Activated CD4-positive, alpha-beta T cell treated with anti-CD3 and anti-CD28 coated beads, Interleukin-2, amount 10 ng/mL, durations not matched to agents 7 days and 5 days (primary cell): ENCODE measurements at regions not wholly inside any gene's neighbourhood (a gene's known extent, or its start where the extent isn't known, plus 50 kb on each side); places are given as distances from the start of the nearest gene placed in this dataset.
"Not testable (repeated sequence)": the region's sequence is repeated elsewhere in the genome, so short reads cannot be mapped to it uniquely, and the experiment has no call there.

Experiments
- CTCF ChIA-PET: fragments of 350-600 bp; sonication (Branson Sonifier 250); formaldehyde crosslinking; loops from one replicate; lab custom pipeline; 2021; ENCODE audit warnings: antibody characterized with exemption; lab: Charles Lee
- POLR2A ChIA-PET: fragments of 350-600 bp; sonication (Branson Sonifier 250); formaldehyde crosslinking; loops from one replicate; lab custom pipeline; 2021; ENCODE audit warnings: antibody characterized with exemption; lab: Charles Lee
- DNase-seq: peaks from one replicate; pipeline ENCODE4 v3.0.0-alpha.2; 2020
- H3K27ac Mint-ChIP-seq: one replicate; pipeline ENCODE4 v1.8.0; 2021; ENCODE audit warnings: mild to moderate bottlenecking, moderate library complexity, mixed read lengths
- H3K27me3 Mint-ChIP-seq: one replicate; pipeline ENCODE4 v1.8.0; 2021; ENCODE audit warnings: mixed read lengths
- H3K36me3 Mint-ChIP-seq: one replicate; pipeline ENCODE4 v1.8.0; 2021; ENCODE audit warnings: low read depth, mixed read lengths
- H3K4me1 Mint-ChIP-seq: one replicate; pipeline ENCODE4 v1.8.0; 2021; ENCODE audit warnings: mixed read lengths
- H3K4me3 Mint-ChIP-seq: one replicate; pipeline ENCODE4 v1.8.0; 2021; ENCODE audit warnings: mild to moderate bottlenecking, moderate library complexity, mixed read lengths
- H3K9me3 Mint-ChIP-seq: one replicate; pipeline ENCODE4 v1.8.0; 2021; ENCODE audit warnings: mixed read lengths

- ChIA-PET CTCF (no interaction called here), POLR2A (no interaction called here)
- Mint-ChIP-seq H3K4me1 (no peaks in the 10 kb centered on the region), H3K9me3 (peaks cover 15% of the 10 kb centered on the region), H3K4me3 (no peak overlapping the region), H3K27ac (no peak overlapping the region), H3K27me3 (no peaks in the 10 kb centered on the region), H3K36me3 (no peaks in the 10 kb centered on the region)
- DNase-seq: no peak
Observed at GRCh38 chr12:73106896-73107295, 834.7 kb downstream of the TRHDE start.

- POLR2A ChIA-PET: no interaction called here
- H3K36me3 Mint-ChIP-seq: no peaks in the 10 kb centered on the region
- no peak overlapping the region for H3K4me3 Mint-ChIP-seq
- H3K27me3 Mint-ChIP-seq: no peaks in the 10 kb centered on the region
- CTCF ChIA-PET: no interaction called here
- H3K4me1 Mint-ChIP-seq: no peaks in the 10 kb centered on the region
- H3K9me3 Mint-ChIP-seq: peaks cover 12% of the 10 kb centered on the region
- no peak overlapping the region for H3K27ac Mint-ChIP-seq
- no peak for DNase-seq
Observed at GRCh38 chr12:73110816-73111215, 838.6 kb downstream of the TRHDE start.

DNA sequence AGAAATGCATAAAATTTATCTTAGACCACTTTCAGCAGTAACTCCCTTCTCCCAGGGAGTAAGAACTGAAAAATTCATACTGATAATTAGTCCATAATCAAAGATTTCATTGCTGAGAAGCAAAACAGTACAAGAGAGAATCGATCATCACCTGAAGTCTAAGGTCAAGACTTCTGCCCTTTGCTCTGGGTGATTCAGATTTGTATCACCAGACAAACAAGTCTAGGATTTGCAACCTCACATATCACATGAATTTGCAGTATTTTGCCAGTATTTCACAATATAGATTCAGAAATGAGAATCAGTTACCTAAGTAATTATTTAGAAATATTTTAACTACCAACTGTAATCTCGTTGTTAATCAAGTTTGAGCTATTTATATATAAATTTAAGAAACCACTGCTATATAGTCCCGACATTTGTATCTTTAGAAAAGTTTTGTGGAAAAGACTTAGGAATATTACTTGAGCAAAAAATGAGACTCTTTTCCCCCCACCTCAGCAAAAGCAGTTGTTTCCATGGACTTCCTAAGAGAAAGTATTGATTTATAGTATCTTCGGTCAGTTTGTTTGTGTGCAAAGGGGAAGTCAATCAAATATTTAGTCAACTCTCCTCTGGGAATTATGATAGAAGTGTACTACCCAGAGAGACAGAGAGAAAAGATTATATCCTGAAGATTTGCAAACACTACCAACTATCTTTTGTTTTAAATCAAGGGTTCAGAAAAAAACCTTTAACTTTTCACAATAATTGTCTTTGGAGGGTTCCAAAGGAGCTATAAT lies 840.1 kb downstream of the TRHDE start:
- Mint-ChIP-seq H3K27me3 (no peaks in the 10 kb centered on the region), H3K9me3 (peaks cover 12% of the 10 kb centered on the region), H3K27ac (no peak overlapping the region), H3K36me3 (no peaks in the 10 kb centered on the region), H3K4me3 (no peak overlapping the region), H3K4me1 (no peaks in the 10 kb centered on the region)
- no peak for DNase-seq
- ChIA-PET CTCF (no interaction called here), POLR2A (no interaction called here)

DNA sequence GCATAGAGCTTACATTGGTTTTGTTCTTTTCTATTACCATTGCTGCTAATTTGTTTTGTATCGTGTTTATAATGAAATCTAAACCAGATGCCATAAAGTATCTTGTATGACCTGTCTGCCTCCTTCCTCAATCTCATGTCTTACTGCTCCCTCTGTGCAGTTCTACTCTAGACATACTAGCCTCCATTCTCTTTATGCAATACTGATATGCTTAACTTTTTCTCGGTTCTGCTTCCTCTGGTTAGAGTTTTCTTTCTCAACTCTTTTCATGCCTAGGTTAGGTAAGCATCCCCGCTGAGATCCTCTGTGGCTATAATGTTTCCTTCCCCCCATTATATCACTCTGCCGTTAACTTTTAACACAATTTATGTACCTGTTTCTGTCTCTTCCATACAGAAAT lies 852.3 kb downstream of the TRHDE start:
- no peak for DNase-seq
- ChIA-PET CTCF (no interaction called here), POLR2A (no interaction called here)
- H3K36me3 Mint-ChIP-seq: no peaks in the 10 kb centered on the region
- peaks cover 6% of the 10 kb centered on the region for H3K9me3 Mint-ChIP-seq
- no peak overlapping the region for H3K27ac Mint-ChIP-seq
- H3K4me3 Mint-ChIP-seq: no peak overlapping the region
- H3K27me3 Mint-ChIP-seq: no peaks in the 10 kb centered on the region
- H3K4me1 Mint-ChIP-seq: no peaks in the 10 kb centered on the region

DNA sequence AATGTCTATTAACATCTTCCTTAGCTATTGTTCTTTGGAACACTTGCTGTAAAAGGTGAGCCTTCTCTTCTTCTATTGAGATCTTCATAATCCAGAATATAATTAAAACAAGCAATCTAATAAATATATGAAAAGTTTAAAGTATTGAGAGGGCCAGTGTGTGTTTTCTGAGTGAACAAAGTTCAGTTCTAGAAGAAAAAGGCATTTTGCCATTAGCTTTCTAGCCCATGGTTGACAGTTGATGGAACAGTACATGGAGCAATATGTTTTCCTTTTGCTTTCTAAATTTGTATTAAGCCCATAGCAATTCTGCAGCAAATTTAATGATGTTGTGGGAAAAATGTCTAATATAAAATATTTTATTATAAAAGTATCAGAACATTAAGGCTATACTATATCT lies 853.0 kb downstream of the TRHDE start:
- Mint-ChIP-seq H3K27me3 (no peaks in the 10 kb centered on the region), H3K27ac (no peak overlapping the region), H3K4me3 (no peak overlapping the region), H3K36me3 (no peaks in the 10 kb centered on the region), H3K9me3 (peaks cover 3% of the 10 kb centered on the region), H3K4me1 (no peaks in the 10 kb centered on the region)
- DNase-seq: no peak
- ChIA-PET POLR2A (no interaction called here), CTCF (no interaction called here)

DNA sequence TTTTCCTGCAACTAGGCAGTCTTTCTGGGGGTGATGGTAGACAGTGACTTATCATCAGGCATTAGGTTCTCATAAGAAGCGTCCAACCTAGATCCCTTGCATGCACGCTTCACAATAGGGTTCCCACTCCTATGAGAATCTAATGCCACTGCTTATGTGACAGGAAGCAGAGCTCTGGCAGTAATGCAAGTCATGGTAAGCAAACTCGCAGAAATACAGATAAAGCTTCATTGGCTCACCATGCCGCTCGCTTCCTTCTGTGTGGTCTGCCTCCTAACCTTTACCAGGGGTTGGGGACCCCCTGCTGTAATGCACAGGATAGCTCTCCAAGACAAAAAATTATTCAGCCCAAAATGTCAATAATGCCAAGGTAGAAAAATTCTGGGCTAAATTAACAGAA lies 864.2 kb downstream of the TRHDE start:
- Mint-ChIP-seq H3K27me3 (no peaks in the 10 kb centered on the region), H3K27ac (no peak overlapping the region), H3K4me1 (no peaks in the 10 kb centered on the region), H3K4me3 (no peak overlapping the region), H3K9me3 (peaks cover 6% of the 10 kb centered on the region), H3K36me3 (no peaks in the 10 kb centered on the region)
- DNase-seq: no peak
- ChIA-PET CTCF (no interaction called here), POLR2A (no interaction called here)

GRCh38 chr12:73139642-73140041 lies 867.5 kb downstream of the TRHDE start:
- H3K4me3 Mint-ChIP-seq, H3K9me3 Mint-ChIP-seq, CTCF ChIA-PET, H3K4me1 Mint-ChIP-seq, DNase-seq, H3K27ac Mint-ChIP-seq, H3K27me3 Mint-ChIP-seq, POLR2A ChIA-PET, H3K36me3 Mint-ChIP-seq: not testable (repeated sequence)

- CTCF ChIA-PET: no interaction called here
- POLR2A ChIA-PET: no interaction called here
- Mint-ChIP-seq H3K9me3 (peaks cover 4% of the 10 kb centered on the region), H3K27me3 (no peaks in the 10 kb centered on the region), H3K27ac (no peak overlapping the region), H3K36me3 (no peaks in the 10 kb centered on the region), H3K4me3 (no peak overlapping the region), H3K4me1 (no peaks in the 10 kb centered on the region)
- no peak for DNase-seq
Observed at GRCh38 chr12:73158341-73158740, 886.2 kb downstream of the TRHDE start.

DNA sequence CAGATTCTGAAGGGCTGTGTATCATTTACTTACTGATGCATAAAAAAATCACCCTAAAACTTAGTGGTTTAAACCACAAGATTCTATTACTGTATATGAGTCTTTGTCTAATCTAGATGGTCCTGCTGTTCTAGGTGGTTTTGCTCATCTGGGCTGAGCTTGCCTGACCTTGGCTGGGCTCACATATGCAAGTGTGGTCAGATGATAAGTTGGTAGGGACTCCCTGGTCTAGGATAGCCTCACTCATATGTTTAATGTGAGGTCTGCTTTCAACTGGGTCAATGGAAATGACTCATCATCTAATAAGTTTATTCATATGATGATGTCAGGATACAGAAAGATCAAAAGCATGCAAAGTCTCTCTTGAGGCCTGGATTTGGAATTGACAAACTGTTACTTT lies 887.8 kb downstream of the TRHDE start:
- Mint-ChIP-seq H3K27ac (no peak overlapping the region), H3K36me3 (no peaks in the 10 kb centered on the region), H3K4me3 (no peak overlapping the region), H3K9me3 (peaks cover 6% of the 10 kb centered on the region), H3K4me1 (no peaks in the 10 kb centered on the region), H3K27me3 (no peaks in the 10 kb centered on the region)
- CTCF ChIA-PET: no interaction called here
- POLR2A ChIA-PET: no interaction called here
- no peak for DNase-seq

- POLR2A ChIA-PET: no interaction called here
Observed at GRCh38 chr12:73161970-73162369, 889.8 kb downstream of the TRHDE start.

GRCh38 chr12:73180734-73181133 lies 908.6 kb downstream of the TRHDE start:
- Mint-ChIP-seq H3K4me3 (no peak overlapping the region), H3K9me3 (peaks cover 27% of the 10 kb centered on the region), H3K36me3 (no peaks in the 10 kb centered on the region), H3K4me1 (no peaks in the 10 kb centered on the region), H3K27ac (no peak overlapping the region), H3K27me3 (no peaks in the 10 kb centered on the region)
- ChIA-PET CTCF (no interaction called here), POLR2A (no interaction called here)
- no peak for DNase-seq

More at GRCh38 chr12:73161970-73162369, 889.8 kb downstream of the TRHDE start:
- no peak for DNase-seq
- H3K4me1 Mint-ChIP-seq: no peaks in the 10 kb centered on the region
- CTCF ChIA-PET: no interaction called here
- H3K4me3 Mint-ChIP-seq: no peak overlapping the region
- no peak overlapping the region for H3K27ac Mint-ChIP-seq
- no peaks in the 10 kb centered on the region for H3K36me3 Mint-ChIP-seq
- H3K9me3 Mint-ChIP-seq: peaks cover 6% of the 10 kb centered on the region
- no peaks in the 10 kb centered on the region for H3K27me3 Mint-ChIP-seq

GRCh38 chr12:73181244-73181643 lies 909.1 kb downstream of the TRHDE start:
- Mint-ChIP-seq H3K27me3 (no peaks in the 10 kb centered on the region), H3K36me3 (no peaks in the 10 kb centered on the region), H3K9me3 (peaks cover 32% of the 10 kb centered on the region), H3K4me1 (no peaks in the 10 kb centered on the region), H3K27ac (no peak overlapping the region), H3K4me3 (no peak overlapping the region)
- no peak for DNase-seq
- ChIA-PET POLR2A (no interaction called here), CTCF (no interaction called here)

GRCh38 chr12:73185403-73185802 lies 913.2 kb downstream of the TRHDE start:
- peaks cover 48% of the 10 kb centered on the region for H3K9me3 Mint-ChIP-seq

DNA sequence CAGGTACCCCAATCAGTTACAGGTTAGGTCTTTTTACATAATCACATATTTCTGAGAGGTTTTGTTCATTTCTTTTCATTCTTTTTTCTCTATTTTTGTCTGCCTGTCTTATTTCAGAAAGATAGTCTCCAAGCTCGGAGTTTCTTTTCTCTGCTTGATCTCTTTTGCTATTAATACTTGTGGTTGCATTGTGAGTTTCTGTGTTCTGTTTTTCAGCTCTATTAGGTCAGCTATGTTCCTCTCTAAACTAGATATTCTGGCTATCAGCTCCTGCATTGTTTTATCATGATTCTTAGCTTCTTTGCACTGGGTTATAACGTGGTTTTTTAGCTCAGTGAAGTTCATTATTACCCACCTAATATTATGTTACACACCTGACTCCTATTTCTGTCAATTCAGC lies 914.1 kb downstream of the TRHDE start:
- Mint-ChIP-seq H3K27me3 (no peaks in the 10 kb centered on the region), H3K9me3 (peaks cover 52% of the 10 kb centered on the region), H3K36me3 (no peaks in the 10 kb centered on the region), H3K4me3 (no peak overlapping the region), H3K27ac (no peak overlapping the region), H3K4me1 (no peaks in the 10 kb centered on the region)
- POLR2A ChIA-PET: no interaction called here
- DNase-seq: no peak
- CTCF ChIA-PET: no interaction called here

More at GRCh38 chr12:73185403-73185802, 913.2 kb downstream of the TRHDE start:
- H3K27ac Mint-ChIP-seq: no peak overlapping the region
- no peak for DNase-seq
- no peaks in the 10 kb centered on the region for H3K27me3 Mint-ChIP-seq
- ChIA-PET CTCF (no interaction called here), POLR2A (no interaction called here)
- H3K36me3 Mint-ChIP-seq: no peaks in the 10 kb centered on the region
- no peaks in the 10 kb centered on the region for H3K4me1 Mint-ChIP-seq
- H3K4me3 Mint-ChIP-seq: no peak overlapping the region
